ENCODE measurements at regions not wholly inside any gene's neighbourhood (a gene's known extent, or its start where the extent isn't known, plus 50 kb on each side); places are given as distances from the start of the nearest gene placed in this dataset.

DNA sequence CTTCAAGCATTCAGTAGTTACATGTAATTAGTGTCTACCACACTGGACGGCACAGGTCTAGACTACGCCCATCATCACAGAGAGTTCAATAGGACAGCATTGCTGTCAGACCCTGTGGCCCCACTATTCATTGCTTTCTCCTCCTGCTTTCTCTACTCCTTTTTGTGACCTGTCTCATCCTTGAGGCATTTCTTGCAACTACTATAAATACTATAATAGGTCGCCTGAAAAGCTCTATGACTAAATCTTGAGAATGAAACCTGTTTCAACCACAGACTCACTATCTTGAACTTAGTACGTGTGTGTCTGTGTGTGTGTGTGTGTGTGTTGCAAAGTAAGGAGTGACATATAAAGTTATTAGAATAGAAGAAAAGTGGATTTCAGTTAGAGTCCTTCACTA, 252.9 kb upstream of the KLF3 start:
- H2AFZ ChIP-seq = no peak overlapping the region
- H3K9me3 ChIP-seq (ENCODE audit: control insufficient read depth, low read length) = no peaks in the 10 kb centered on the region
- no peak overlapping the region for H3K27ac ChIP-seq
- H3K4me2 ChIP-seq (ENCODE audit: low read length) = no peak overlapping the region
- no peaks in the 10 kb centered on the region for H3K27me3 ChIP-seq (ENCODE audit: control insufficient read depth, insufficient read depth, low read length)
- no peak overlapping the region for H3K4me3 ChIP-seq (ENCODE audit: low read depth, low read length)
- H3K79me2 ChIP-seq = no peaks in the 10 kb centered on the region
- no peaks in the 10 kb centered on the region for H3K36me3 ChIP-seq (ENCODE audit: control insufficient read depth, insufficient read depth, low read length)
- no peak overlapping the region for H3K9ac ChIP-seq
- no peaks in the 10 kb centered on the region for H3K4me1 ChIP-seq
- TF ChIP-seq, protein P1, sequence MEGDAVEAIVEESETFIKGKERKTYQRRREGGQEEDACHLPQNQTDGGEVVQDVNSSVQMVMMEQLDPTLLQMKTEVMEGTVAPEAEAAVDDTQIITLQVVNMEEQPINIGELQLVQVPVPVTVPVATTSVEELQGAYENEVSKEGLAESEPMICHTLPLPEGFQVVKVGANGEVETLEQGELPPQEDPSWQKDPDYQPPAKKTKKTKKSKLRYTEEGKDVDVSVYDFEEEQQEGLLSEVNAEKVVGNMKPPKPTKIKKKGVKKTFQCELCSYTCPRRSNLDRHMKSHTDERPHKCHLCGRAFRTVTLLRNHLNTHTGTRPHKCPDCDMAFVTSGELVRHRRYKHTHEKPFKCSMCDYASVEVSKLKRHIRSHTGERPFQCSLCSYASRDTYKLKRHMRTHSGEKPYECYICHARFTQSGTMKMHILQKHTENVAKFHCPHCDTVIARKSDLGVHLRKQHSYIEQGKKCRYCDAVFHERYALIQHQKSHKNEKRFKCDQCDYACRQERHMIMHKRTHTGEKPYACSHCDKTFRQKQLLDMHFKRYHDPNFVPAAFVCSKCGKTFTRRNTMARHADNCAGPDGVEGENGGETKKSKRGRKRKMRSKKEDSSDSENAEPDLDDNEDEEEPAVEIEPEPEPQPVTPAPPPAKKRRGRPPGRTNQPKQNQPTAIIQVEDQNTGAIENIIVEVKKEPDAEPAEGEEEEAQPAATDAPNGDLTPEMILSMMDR (IDR thresholded peaks at IDR 0.05) = no peak

DNA sequence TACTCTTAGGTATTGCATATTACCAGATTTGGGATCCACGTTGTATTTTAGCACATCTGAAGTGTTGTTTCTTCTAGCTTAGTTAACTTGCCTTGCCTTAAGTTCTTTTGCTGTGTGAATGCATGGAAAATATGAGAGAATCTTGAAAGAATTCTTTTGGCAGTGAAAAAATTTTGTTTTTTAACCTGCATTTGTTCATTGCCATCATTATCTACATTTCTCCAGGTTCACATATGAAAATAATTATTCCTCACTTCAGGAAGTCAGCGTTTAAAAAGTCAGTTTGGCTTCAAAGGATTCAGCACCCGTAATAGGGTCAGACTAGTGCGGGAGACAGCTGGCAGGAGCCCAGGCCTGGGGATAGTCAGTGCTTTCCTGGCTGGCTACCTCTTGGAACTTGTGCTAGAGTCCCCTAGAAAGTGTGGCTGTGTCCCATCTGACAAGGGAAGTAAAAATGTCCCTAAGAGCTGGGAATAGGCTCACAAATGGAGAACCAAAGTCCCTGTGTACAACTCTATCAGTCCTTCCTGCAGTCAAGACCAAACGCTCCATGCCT, 251.9 kb upstream of the KLF3 start:
- no peaks in the 10 kb centered on the region for H3K79me2 ChIP-seq
- H3K4me3 ChIP-seq (ENCODE audit: low read depth, low read length) = no peak overlapping the region
- H3K9me3 ChIP-seq (ENCODE audit: control insufficient read depth, low read length) = no peaks in the 10 kb centered on the region
- TF ChIP-seq, protein P1 (IDR thresholded peaks at IDR 0.05) = no peak
- H3K27me3 ChIP-seq (ENCODE audit: control insufficient read depth, insufficient read depth, low read length) = no peaks in the 10 kb centered on the region
- no peak overlapping the region for H3K9ac ChIP-seq
- no peaks in the 10 kb centered on the region for H3K36me3 ChIP-seq (ENCODE audit: control insufficient read depth, insufficient read depth, low read length)
- no peak overlapping the region for H3K27ac ChIP-seq
- no peak overlapping the region for H2AFZ ChIP-seq
- H3K4me2 ChIP-seq (ENCODE audit: low read length) = no peak overlapping the region
- no peaks in the 10 kb centered on the region for H3K4me1 ChIP-seq

DNA sequence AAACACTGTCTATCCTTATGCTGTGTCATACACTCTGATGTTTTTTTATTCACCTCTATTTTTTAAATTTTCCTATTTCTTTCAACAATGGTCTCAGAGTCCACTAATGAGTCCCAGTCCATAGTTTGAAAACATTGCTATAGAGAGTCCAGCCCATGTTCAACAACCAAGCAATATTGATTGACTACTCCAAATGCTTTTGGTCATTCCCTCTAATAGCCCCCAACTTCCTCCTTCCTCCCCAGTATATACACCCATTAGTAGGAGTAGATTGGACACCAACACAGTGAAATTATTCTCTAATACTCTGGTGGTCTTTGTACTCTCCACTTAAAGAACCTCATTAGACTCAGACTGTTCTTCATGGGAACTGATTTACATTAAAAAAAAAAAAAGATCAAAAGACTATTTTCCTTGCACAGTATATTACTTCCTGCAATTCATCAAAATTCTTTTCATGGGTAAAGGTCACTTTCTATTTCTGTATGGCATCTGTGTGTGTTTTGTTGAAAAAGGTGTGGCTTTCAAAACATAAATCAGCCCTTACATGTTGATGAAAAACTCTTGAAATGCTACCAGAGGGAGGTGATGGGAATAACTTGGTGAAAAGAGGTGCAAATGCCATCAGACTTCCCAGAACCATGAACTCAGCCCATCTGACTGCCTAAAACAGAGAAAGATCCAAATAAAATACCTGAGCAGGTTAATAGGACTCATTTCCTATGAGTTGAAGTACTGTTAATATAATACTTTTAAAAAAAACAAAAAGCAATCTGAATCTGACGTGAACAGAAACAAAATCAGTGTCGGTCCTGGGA, 250.3 kb upstream of the KLF3 start:
- no peaks in the 10 kb centered on the region for H3K27me3 ChIP-seq (ENCODE audit: control insufficient read depth, insufficient read depth, low read length)
- no peak overlapping the region for H3K4me3 ChIP-seq (ENCODE audit: low read depth, low read length)
- no peak overlapping the region for H3K9ac ChIP-seq
- peak overlapping the region; percentile 28 for H2AFZ ChIP-seq
- TF ChIP-seq, protein P1 (IDR thresholded peaks at IDR 0.05) = no peak
- H3K9me3 ChIP-seq (ENCODE audit: control insufficient read depth, low read length) = no peaks in the 10 kb centered on the region
- no peak overlapping the region for H3K4me2 ChIP-seq (ENCODE audit: low read length)
- no peak overlapping the region for H3K27ac ChIP-seq
- H3K79me2 ChIP-seq = no peaks in the 10 kb centered on the region
- H3K4me1 ChIP-seq = no peaks in the 10 kb centered on the region
- H3K36me3 ChIP-seq (ENCODE audit: control insufficient read depth, insufficient read depth, low read length) = no peaks in the 10 kb centered on the region

DNA sequence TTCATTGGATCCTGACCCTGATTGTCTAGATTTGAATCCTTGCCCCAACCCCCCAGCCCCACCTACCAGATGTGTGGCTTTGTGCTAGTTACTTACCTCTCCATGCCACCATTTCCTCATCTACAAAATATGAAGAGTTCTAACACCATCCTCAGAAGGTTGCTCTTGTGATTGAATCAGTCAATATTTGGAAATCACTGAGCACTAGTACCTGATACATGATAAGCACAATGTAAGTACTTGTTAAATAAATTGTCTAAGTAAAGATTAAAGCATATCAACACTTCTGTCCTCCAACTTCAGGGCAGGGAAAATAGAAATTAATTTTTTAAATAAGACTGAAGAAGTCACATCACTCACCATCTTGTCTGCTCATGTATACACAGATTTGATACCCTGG, 249.6 kb upstream of the KLF3 start:
- no peak overlapping the region for H2AFZ ChIP-seq
- no peaks in the 10 kb centered on the region for H3K79me2 ChIP-seq
- H3K36me3 ChIP-seq (ENCODE audit: control insufficient read depth, insufficient read depth, low read length) = no peaks in the 10 kb centered on the region
- no peak overlapping the region for H3K4me2 ChIP-seq (ENCODE audit: low read length)
- no peak overlapping the region for H3K27ac ChIP-seq
- H3K9ac ChIP-seq = no peak overlapping the region
- H3K4me3 ChIP-seq (ENCODE audit: low read depth, low read length) = no peak overlapping the region
- TF ChIP-seq, protein P1 (IDR thresholded peaks at IDR 0.05) = no peak
- no peaks in the 10 kb centered on the region for H3K9me3 ChIP-seq (ENCODE audit: control insufficient read depth, low read length)
- no peaks in the 10 kb centered on the region for H3K4me1 ChIP-seq
- H3K27me3 ChIP-seq (ENCODE audit: control insufficient read depth, insufficient read depth, low read length) = no peaks in the 10 kb centered on the region

DNA sequence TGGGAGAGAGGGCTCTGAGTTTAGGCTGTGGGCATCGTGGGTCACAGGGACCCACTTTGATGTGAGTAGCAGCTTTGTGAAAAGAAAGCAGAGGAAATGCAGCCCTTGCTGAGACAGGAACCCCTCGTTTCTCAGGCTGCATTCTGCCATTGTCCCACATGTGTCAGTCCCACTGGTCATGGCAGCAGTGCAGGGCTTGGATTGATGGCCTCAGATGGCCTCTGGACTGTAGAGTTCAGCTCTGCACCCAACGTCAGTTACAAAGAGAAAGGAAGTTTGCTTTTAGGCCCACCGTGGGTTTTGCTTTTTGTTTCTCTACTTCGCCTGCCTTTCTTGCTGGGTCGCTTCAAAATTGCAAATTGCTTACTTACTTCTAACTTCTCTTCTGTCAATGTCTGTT, 248.3 kb upstream of the KLF3 start:
- no peaks in the 10 kb centered on the region for H3K4me1 ChIP-seq
- TF ChIP-seq, protein P1 (IDR thresholded peaks at IDR 0.05) = no peak
- H3K79me2 ChIP-seq = no peaks in the 10 kb centered on the region
- H3K4me3 ChIP-seq (ENCODE audit: low read depth, low read length) = no peak overlapping the region
- H3K9ac ChIP-seq = no peak overlapping the region
- H2AFZ ChIP-seq = no peak overlapping the region
- H3K36me3 ChIP-seq (ENCODE audit: control insufficient read depth, insufficient read depth, low read length) = no peaks in the 10 kb centered on the region
- H3K27ac ChIP-seq = no peak overlapping the region
- H3K27me3 ChIP-seq (ENCODE audit: control insufficient read depth, insufficient read depth, low read length) = no peaks in the 10 kb centered on the region
- H3K9me3 ChIP-seq (ENCODE audit: control insufficient read depth, low read length) = no peaks in the 10 kb centered on the region
- no peak overlapping the region for H3K4me2 ChIP-seq (ENCODE audit: low read length)
